GM23338 (cell line): ENCODE measurements at regions not wholly inside any gene's neighbourhood (a gene's known extent, or its start where the extent isn't known, plus 50 kb on each side); places are given as distances from the start of the nearest gene placed in this dataset.
A peak's percentile ranks its signal among the peaks of the same experiment; 100 is the strongest.

Experiments
- ATAC-seq: fragments of 200-7000 bp; cut with Tn5 transposase; 3 replicates; pipeline ENCODE4 v1.9.1; 2020
- DNase-seq: peaks from one replicate; pipeline ENCODE4 v3.0.0-alpha.2; 2015; ENCODE audit warnings: low spot score
- H2AFZ ChIP-seq: fragments of 200-600 bp; sonication (generic); 2 replicates; pipeline ENCODE4 v1.8.0; 2016; ENCODE audit warnings: antibody characterized with exemption, mild to moderate bottlenecking, moderate library complexity
- H3F3A ChIP-seq: fragments of 200-600 bp; sonication (generic); replicated peaks from 2 replicates; pipeline ENCODE4 v1.8.0; 2017; ENCODE audit warnings: antibody characterized with exemption, mixed run types, low read depth
- H3K27ac ChIP-seq: fragments of 200-600 bp; sonication (generic); 2 replicates; pipeline ENCODE4 v1.6.1; 2016; ENCODE audit warnings: low read depth
- H3K27me3 ChIP-seq: fragments of 200-600 bp; sonication (generic); 2 replicates; pipeline ENCODE4 v1.8.0; 2016; ENCODE audit warnings: mild to moderate bottlenecking, mixed run types, moderate library complexity; ENCODE audit not compliant: insufficient read depth
- H3K36me3 ChIP-seq: fragments of 200-600 bp; sonication (generic); 2 replicates; pipeline ENCODE4 v1.8.0; 2016; ENCODE audit warnings: mild to moderate bottlenecking; ENCODE audit not compliant: insufficient read depth
- H3K4me1 ChIP-seq: fragments of 200-600 bp; sonication (generic); 2 replicates; pipeline ENCODE4 v1.8.0; 2016; ENCODE audit warnings: mild to moderate bottlenecking, moderate library complexity; ENCODE audit not compliant: insufficient read depth
- H3K4me2 ChIP-seq: fragments of 200-600 bp; sonication (generic); 2 replicates; pipeline ENCODE4 v1.7.1; 2017; ENCODE audit warnings: mixed run types
- H3K4me3 ChIP-seq: fragments of 200-600 bp; sonication (generic); 2 replicates; pipeline ENCODE4 v1.6.1; 2016; ENCODE audit warnings: mixed run types
- H3K79me2 ChIP-seq: fragments of 200-600 bp; sonication (generic); replicated peaks from 2 replicates; pipeline ENCODE4 v1.8.0; 2017; ENCODE audit warnings: mild to moderate bottlenecking; ENCODE audit not compliant: insufficient read depth
- H3K9me2 ChIP-seq: fragments of 200-600 bp; sonication (generic); 2 replicates; pipeline ENCODE4 v1.8.0; 2017; ENCODE audit not compliant: insufficient read depth
- H4K20me1 ChIP-seq: fragments of 200-600 bp; sonication (generic); replicated peaks from 2 replicates; pipeline ENCODE4 v1.8.0; 2017; ENCODE audit warnings: mild to moderate bottlenecking; ENCODE audit not compliant: insufficient read depth
- H3K27ac Mint-ChIP-seq: 2 replicates; pipeline ENCODE4 v1.8.0; 2020; ENCODE audit warnings: inconsistent platforms, mild to moderate bottlenecking, moderate library complexity, mixed read lengths
- H3K27me3 Mint-ChIP-seq: 3 replicates; pipeline ENCODE4 v1.8.0; 2022; ENCODE audit warnings: low read depth, mild to moderate bottlenecking, moderate library complexity, mixed read lengths, inconsistent platforms; ENCODE audit not compliant: insufficient read depth, poor library complexity
- H3K36me3 Mint-ChIP-seq: 3 replicates; pipeline ENCODE4 v1.8.0; 2021; ENCODE audit warnings: low read depth, mild to moderate bottlenecking, inconsistent platforms, moderate library complexity, mixed read lengths
- H3K4me1 Mint-ChIP-seq: 3 replicates; pipeline ENCODE4 v1.8.0; 2020; ENCODE audit warnings: mild to moderate bottlenecking, inconsistent platforms, mixed read lengths
- H3K4me3 Mint-ChIP-seq: 3 replicates; pipeline ENCODE4 v1.8.0; 2021; ENCODE audit warnings: moderate library complexity, mild to moderate bottlenecking, inconsistent platforms, mixed read lengths
- H3K9me3 Mint-ChIP-seq: 3 replicates; pipeline ENCODE4 v1.8.0; 2020; ENCODE audit warnings: moderate library complexity, mild to moderate bottlenecking, inconsistent platforms, mixed read lengths
- CREB1 ChIP-seq: fragments of 250-450 bp; sonication (Bioruptor Pico); IDR thresholded peaks from 2 replicates; pipeline ENCODE4 v1.5.0; 2020; ENCODE audit warnings: low read depth, mild to moderate bottlenecking, moderate library complexity
- EZH2 ChIP-seq: fragments of 200-600 bp; sonication (generic); IDR thresholded peaks from one replicate; pipeline ENCODE4 v1.8.0; 2017; ENCODE audit warnings: antibody characterized with exemption, mild to moderate bottlenecking, low read depth; ENCODE audit not compliant: unreplicated experiment
- EZH2phosphoT487 ChIP-seq: fragments of 200-600 bp; sonication (generic); IDR thresholded peaks from one replicate; pipeline ENCODE4 v1.8.1; 2018; ENCODE audit warnings: antibody characterized with exemption; ENCODE audit not compliant: unreplicated experiment
- JUNB ChIP-seq: IDR thresholded peaks from one replicate; pipeline ENCODE4 v1.6.1; 2016; ENCODE audit warnings: antibody characterized with exemption; ENCODE audit not compliant: unreplicated experiment
- NANOG ChIP-seq: IDR thresholded peaks from 2 replicates; pipeline ENCODE4 v1.6.1; 2016; ENCODE audit warnings: antibody characterized with exemption, borderline replicate concordance
- POLR2AphosphoS5 ChIP-seq: IDR thresholded peaks from 2 replicates; pipeline ENCODE4 v1.6.1; 2016; ENCODE audit warnings: antibody characterized with exemption, low read depth
- ZNF114 ChIP-seq: fragments of 250-450 bp; sonication (Bioruptor Pico); IDR thresholded peaks from 2 replicates; pipeline ENCODE4 v1.5.0; 2020; ENCODE audit warnings: mild to moderate bottlenecking, moderate library complexity
- ZNF331 ChIP-seq: fragments of 250-450 bp; sonication (Bioruptor Pico); IDR thresholded peaks from 2 replicates; pipeline ENCODE4 v1.5.0; 2020; ENCODE audit warnings: low read depth, mild to moderate bottlenecking, moderate library complexity
- TF ChIP-seq, protein P1 (sequence below): IDR thresholded peaks from one replicate; pipeline ENCODE4 v1.6.1; 2018; ENCODE audit warnings: antibody characterized with exemption; ENCODE audit not compliant: unreplicated experiment
- TF ChIP-seq, protein P2 (sequence below): IDR thresholded peaks from 2 replicates; pipeline ENCODE4 v1.6.1; 2016; ENCODE audit warnings: antibody characterized with exemption
- TF ChIP-seq, protein P3 (sequence below): fragments of 250-450 bp; sonication (Bioruptor Pico); IDR thresholded peaks from 2 replicates; pipeline ENCODE4 v1.5.0; 2020; ENCODE audit warnings: mild to moderate bottlenecking, moderate library complexity

DNA sequence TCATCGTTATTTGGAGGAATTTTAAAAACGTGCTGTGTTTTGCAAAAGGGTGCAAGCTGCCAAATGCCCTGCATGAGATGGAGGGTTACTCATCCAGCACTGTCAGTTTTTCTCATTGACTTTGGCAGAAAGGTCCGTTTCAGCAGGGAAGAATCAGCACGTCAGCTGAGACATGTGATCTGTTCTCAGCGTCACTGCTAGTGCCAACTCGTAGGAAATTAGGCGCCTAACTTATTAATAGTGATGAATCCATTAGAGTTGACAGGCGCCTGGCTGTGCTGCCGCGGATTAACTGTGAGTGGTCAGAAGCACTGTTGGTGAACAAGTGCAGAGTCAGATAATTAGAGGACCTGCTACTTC is 175.5 kb upstream of the FOXQ1 start:
- Histone ChIP-seq H3K4me2 (no peak overlapping the region), H3K27me3 (no peaks in the 10 kb centered on the region), H2AFZ (peak overlapping the region; percentile 59; the same call in 1 of the 2 replicates), H3K79me2 (no peaks in the 10 kb centered on the region), H4K20me1 (no peaks in the 10 kb centered on the region), H3F3A (no peaks in the 10 kb centered on the region), H3K4me3 (no peak overlapping the region), H3K36me3 (no peaks in the 10 kb centered on the region), H3K9me2 (no peaks in the 10 kb centered on the region), H3K4me1 (no peaks in the 10 kb centered on the region), H3K27ac (no peak overlapping the region)
- no peak overlapping the region for H3K4me3 Mint-ChIP-seq
- TF ChIP-seq, protein P1, sequence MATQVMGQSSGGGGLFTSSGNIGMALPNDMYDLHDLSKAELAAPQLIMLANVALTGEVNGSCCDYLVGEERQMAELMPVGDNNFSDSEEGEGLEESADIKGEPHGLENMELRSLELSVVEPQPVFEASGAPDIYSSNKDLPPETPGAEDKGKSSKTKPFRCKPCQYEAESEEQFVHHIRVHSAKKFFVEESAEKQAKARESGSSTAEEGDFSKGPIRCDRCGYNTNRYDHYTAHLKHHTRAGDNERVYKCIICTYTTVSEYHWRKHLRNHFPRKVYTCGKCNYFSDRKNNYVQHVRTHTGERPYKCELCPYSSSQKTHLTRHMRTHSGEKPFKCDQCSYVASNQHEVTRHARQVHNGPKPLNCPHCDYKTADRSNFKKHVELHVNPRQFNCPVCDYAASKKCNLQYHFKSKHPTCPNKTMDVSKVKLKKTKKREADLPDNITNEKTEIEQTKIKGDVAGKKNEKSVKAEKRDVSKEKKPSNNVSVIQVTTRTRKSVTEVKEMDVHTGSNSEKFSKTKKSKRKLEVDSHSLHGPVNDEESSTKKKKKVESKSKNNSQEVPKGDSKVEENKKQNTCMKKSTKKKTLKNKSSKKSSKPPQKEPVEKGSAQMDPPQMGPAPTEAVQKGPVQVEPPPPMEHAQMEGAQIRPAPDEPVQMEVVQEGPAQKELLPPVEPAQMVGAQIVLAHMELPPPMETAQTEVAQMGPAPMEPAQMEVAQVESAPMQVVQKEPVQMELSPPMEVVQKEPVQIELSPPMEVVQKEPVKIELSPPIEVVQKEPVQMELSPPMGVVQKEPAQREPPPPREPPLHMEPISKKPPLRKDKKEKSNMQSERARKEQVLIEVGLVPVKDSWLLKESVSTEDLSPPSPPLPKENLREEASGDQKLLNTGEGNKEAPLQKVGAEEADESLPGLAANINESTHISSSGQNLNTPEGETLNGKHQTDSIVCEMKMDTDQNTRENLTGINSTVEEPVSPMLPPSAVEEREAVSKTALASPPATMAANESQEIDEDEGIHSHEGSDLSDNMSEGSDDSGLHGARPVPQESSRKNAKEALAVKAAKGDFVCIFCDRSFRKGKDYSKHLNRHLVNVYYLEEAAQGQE = no peak
- TF ChIP-seq CREB1 (no peak), EZH2phosphoT487 (no peak), JUNB (no peak), POLR2AphosphoS5 (no peak), NANOG (no peak), ZNF114 (no peak), ZNF331 (CRISPR knock-in tag) (no peak), EZH2 (no peak)
- TF ChIP-seq, protein P2, sequence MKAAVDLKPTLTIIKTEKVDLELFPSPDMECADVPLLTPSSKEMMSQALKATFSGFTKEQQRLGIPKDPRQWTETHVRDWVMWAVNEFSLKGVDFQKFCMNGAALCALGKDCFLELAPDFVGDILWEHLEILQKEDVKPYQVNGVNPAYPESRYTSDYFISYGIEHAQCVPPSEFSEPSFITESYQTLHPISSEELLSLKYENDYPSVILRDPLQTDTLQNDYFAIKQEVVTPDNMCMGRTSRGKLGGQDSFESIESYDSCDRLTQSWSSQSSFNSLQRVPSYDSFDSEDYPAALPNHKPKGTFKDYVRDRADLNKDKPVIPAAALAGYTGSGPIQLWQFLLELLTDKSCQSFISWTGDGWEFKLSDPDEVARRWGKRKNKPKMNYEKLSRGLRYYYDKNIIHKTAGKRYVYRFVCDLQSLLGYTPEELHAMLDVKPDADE = no peak
- TF ChIP-seq, protein P3, sequence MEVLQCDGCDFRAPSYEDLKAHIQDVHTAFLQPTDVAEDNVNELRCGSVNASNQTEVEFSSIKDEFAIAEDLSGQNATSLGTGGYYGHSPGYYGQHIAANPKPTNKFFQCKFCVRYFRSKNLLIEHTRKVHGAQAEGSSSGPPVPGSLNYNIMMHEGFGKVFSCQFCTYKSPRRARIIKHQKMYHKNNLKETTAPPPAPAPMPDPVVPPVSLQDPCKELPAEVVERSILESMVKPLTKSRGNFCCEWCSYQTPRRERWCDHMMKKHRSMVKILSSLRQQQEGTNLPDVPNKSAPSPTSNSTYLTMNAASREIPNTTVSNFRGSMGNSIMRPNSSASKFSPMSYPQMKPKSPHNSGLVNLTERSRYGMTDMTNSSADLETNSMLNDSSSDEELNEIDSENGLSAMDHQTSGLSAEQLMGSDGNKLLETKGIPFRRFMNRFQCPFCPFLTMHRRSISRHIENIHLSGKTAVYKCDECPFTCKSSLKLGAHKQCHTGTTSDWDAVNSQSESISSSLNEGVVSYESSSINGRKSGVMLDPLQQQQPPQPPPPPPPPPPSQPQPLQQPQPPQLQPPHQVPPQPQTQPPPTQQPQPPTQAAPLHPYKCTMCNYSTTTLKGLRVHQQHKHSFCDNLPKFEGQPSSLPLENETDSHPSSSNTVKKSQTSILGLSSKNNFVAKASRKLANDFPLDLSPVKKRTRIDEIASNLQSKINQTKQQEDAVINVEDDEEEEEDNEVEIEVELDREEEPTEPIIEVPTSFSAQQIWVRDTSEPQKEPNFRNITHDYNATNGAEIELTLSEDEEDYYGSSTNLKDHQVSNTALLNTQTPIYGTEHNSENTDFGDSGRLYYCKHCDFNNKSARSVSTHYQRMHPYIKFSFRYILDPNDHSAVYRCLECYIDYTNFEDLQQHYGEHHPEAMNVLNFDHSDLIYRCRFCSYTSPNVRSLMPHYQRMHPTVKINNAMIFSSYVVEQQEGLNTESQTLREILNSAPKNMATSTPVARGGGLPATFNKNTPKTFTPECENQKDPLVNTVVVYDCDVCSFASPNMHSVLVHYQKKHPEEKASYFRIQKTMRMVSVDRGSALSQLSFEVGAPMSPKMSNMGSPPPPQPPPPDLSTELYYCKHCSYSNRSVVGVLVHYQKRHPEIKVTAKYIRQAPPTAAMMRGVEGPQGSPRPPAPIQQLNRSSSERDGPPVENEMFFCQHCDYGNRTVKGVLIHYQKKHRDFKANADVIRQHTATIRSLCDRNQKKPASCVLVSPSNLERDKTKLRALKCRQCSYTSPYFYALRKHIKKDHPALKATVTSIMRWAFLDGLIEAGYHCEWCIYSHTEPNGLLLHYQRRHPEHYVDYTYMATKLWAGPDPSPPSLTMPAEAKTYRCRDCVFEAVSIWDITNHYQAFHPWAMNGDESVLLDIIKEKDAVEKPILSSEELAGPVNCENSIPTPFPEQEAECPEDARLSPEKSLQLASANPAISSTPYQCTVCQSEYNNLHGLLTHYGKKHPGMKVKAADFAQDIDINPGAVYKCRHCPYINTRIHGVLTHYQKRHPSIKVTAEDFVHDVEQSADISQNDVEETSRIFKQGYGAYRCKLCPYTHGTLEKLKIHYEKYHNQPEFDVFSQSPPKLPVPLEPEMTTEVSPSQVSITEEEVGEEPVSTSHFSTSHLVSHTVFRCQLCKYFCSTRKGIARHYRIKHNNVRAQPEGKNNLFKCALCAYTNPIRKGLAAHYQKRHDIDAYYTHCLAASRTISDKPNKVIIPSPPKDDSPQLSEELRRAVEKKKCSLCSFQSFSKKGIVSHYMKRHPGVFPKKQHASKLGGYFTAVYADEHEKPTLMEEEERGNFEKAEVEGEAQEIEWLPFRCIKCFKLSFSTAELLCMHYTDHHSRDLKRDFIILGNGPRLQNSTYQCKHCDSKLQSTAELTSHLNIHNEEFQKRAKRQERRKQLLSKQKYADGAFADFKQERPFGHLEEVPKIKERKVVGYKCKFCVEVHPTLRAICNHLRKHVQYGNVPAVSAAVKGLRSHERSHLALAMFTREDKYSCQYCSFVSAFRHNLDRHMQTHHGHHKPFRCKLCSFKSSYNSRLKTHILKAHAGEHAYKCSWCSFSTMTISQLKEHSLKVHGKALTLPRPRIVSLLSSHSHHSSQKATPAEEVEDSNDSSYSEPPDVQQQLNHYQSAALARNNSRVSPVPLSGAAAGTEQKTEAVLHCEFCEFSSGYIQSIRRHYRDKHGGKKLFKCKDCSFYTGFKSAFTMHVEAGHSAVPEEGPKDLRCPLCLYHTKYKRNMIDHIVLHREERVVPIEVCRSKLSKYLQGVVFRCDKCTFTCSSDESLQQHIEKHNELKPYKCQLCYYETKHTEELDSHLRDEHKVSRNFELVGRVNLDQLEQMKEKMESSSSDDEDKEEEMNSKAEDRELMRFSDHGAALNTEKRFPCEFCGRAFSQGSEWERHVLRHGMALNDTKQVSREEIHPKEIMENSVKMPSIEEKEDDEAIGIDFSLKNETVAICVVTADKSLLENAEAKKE (CRISPR knock-in tag) = no peak
- no peak overlapping the region for H3K27ac Mint-ChIP-seq
- H3K9me3 Mint-ChIP-seq = peaks cover 5% of the 10 kb centered on the region; the same call in 2 of the 3 replicates
- DNase-seq (no peak), ATAC-seq (no peak)
- H3K27me3 Mint-ChIP-seq = no peaks in the 10 kb centered on the region
- H3K36me3 Mint-ChIP-seq = no peaks in the 10 kb centered on the region
- peaks cover 5% of the 10 kb centered on the region; the same call in 2 of the 3 replicates for H3K4me1 Mint-ChIP-seq
